A549 (cell line): ENCODE measurements at regions not wholly inside any gene's neighbourhood (a gene's known extent, or its start where the extent isn't known, plus 50 kb on each side); places are given as distances from the start of the nearest gene placed in this dataset.
"Not testable (repeated sequence)": the region's sequence is repeated elsewhere in the genome, so short reads cannot be mapped to it uniquely, and the experiment has no call there.

ENCODE experiments used
- ATAC-seq, 2 experiments: fragments of 200-7000 bp in 1 of 2; fragments of >200 bp in 1 of 2; cut with Nextera tagmentation in 1 of 2; cut with Tn5 transposase in 1 of 2; 3 replicates each; pipeline versions ENCODE4 v1.8.0 to v1.9.1; 2018 to 2020; ENCODE audit warnings: mild to moderate bottlenecking in 1 of 2, moderate library complexity in 1 of 2
- CTCF ChIA-PET: fragments of 300-600 bp; sonication (Branson Sonifier 250); formaldehyde crosslinking; extraction: SDS; loops from one replicate; lab custom pipeline; 2021; ENCODE audit warnings: antibody characterized with exemption, inconsistent platforms; lab: Yijun Ruan, JAX
- POLR2A ChIA-PET: fragments of 350-600 bp; formaldehyde crosslinking; extraction: SDS; loops from one replicate; lab custom pipeline; 2021; ENCODE audit warnings: antibody characterized with exemption, inconsistent platforms; lab: Yijun Ruan, JAX
- DNase-seq, 2 experiments: peaks; one replicate each; pipeline versions ENCODE4 v3.0.0 to v3.0.0-alpha.2; 2011 to 2016; ENCODE audit warnings: low read depth in 1 of 2, low spot score in 1 of 2
- FAIRE-seq: peaks from 2 replicates; lab custom pipeline; 2011; peaks lifted over from hg19 to GRCh38; lab: Jason Lieb, UNC
- H3K27ac ChIP-seq, 2 experiments: fragments of >200 bp; sonication (Bioruptor Twin); formaldehyde crosslinking; 3 replicates each; pipeline ENCODE4 v1.5.1; 2016 to 2017
- H3K4me1 ChIP-seq: fragments of >200 bp; sonication (Bioruptor Twin); formaldehyde crosslinking; 3 replicates; pipeline ENCODE4 v1.6.1; 2016
- H3K4me2 ChIP-seq: fragments of >200 bp; sonication (Bioruptor Twin); formaldehyde crosslinking; 3 replicates; pipeline ENCODE4 v1.6.1; 2016
- H3K4me3 ChIP-seq: fragments of >200 bp; sonication (Bioruptor Twin); formaldehyde crosslinking; 3 replicates; pipeline ENCODE4 v1.5.1; 2016
- H3K9me3 ChIP-seq: fragments of >200 bp; sonication (Bioruptor Twin); formaldehyde crosslinking; 3 replicates; pipeline ENCODE4 v1.6.1; 2016
- BHLHE40 ChIP-seq: IDR thresholded peaks from 2 replicates; pipeline ENCODE4 v1.6.1; 2012; ENCODE audit warnings: low read depth, low read length, inconsistent platforms
- CHD2 ChIP-seq: fragments of 150-350 bp; IDR thresholded peaks from 2 replicates; pipeline ENCODE4 v1.6.1; 2014; ENCODE audit warnings: low read length; ENCODE audit not compliant: partially characterized antibody
- EHF ChIP-seq: fragments of 250-450 bp; sonication (Bioruptor Pico); IDR thresholded peaks from 2 replicates; pipeline ENCODE4 v1.5.0; 2020; ENCODE audit warnings: mild to moderate bottlenecking
- FOSL2 ChIP-seq, 2 experiments: fragments of 450-650 bp in 1 of 2; fragments of >200 bp in 1 of 2; sonication (Bioruptor Twin) in 1 of 2; formaldehyde crosslinking; IDR thresholded peaks; 2 replicates each; pipeline versions ENCODE4 v1.5.0 to v1.6.1; 2016 to 2020; ENCODE audit warnings: mild to moderate bottlenecking in 1 of 2, moderate library complexity in 1 of 2
- FOXS1 ChIP-seq: fragments of 250-450 bp; sonication (Bioruptor Pico); IDR thresholded peaks from 2 replicates; pipeline ENCODE4 v1.5.0; 2020; ENCODE audit warnings: mild to moderate bottlenecking, moderate library complexity
- GATA3 ChIP-seq: IDR thresholded peaks from 2 replicates; pipeline ENCODE4 v1.6.1; 2012; ENCODE audit warnings: borderline replicate concordance
- JUN ChIP-seq, 2 experiments: fragments of >200 bp; sonication (Bioruptor Twin); formaldehyde crosslinking; IDR thresholded peaks; 2 replicates in 1 of 2; 3 replicates in 1 of 2; pipeline ENCODE4 v1.6.1; 2016 to 2017
- KDM5A ChIP-seq: fragments of 200-600 bp; sonication (generic); IDR thresholded peaks from 2 replicates; pipeline ENCODE4 v1.6.1; 2016; ENCODE audit warnings: antibody characterized with exemption, mild to moderate bottlenecking
- MYC ChIP-seq: IDR thresholded peaks from 2 replicates; pipeline ENCODE4 v1.6.1; 2012; ENCODE audit warnings: mild to moderate bottlenecking, inconsistent platforms, low read length, improper control_type of control experiment, borderline replicate concordance
- POLR2A ChIP-seq: IDR thresholded peaks from 2 replicates; pipeline ENCODE4 v1.6.1; 2012; ENCODE audit warnings: mild to moderate bottlenecking, low read length
- POLR2AphosphoS2 ChIP-seq: conservative IDR thresholded peaks from 2 replicates; pipeline ENCODE4 v1.6.1; 2012; ENCODE audit warnings: low read length, improper control_type of control experiment, inconsistent platforms
- RAD21 ChIP-seq, 2 experiments: fragments of >200 bp in 1 of 2; sonication (Bioruptor Twin) in 1 of 2; formaldehyde crosslinking in 1 of 2; IDR thresholded peaks in 1 of 2; conservative IDR thresholded peaks in 1 of 2; 2 replicates in 1 of 2; 3 replicates in 1 of 2; pipeline ENCODE4 v1.6.1; 2012 to 2018; ENCODE audit warnings: inconsistent platforms in 1 of 2
- RCOR1 ChIP-seq: fragments of 150-350 bp; IDR thresholded peaks from 2 replicates; pipeline ENCODE4 v1.6.1; 2014; ENCODE audit warnings: antibody characterized with exemption, low read length, low read depth
- TP53 ChIP-seq: fragments of 250-450 bp; sonication (Bioruptor Pico); IDR thresholded peaks from 2 replicates; pipeline ENCODE4 v1.5.0; 2021; ENCODE audit warnings: mild to moderate bottlenecking, moderate library complexity
- ZC3H11A ChIP-seq: fragments of 450-650 bp; IDR thresholded peaks from 2 replicates; pipeline ENCODE4 v1.6.1; 2014; ENCODE audit warnings: antibody characterized with exemption, mild to moderate bottlenecking
- WGBS: methylation state at CpG from one replicate; pipeline ENCODE4 v1.1.6; 2017; ENCODE audit errors: missing lambda C conversion rate; 5-methylcytosine and 5-hydroxymethylcytosine counted together
- TF ChIP-seq, protein P1 (sequence below): fragments of 150-350 bp; IDR thresholded peaks from 2 replicates; pipeline ENCODE4 v1.6.1; 2014; ENCODE audit warnings: low read depth, mild to moderate bottlenecking, low read length
- TF ChIP-seq, protein P2 (sequence below): IDR thresholded peaks from 2 replicates; pipeline ENCODE4 v1.6.1; 2012; ENCODE audit warnings: low read depth, borderline replicate concordance
- TF ChIP-seq, protein P3 (sequence below): fragments of >200 bp; sonication (Bioruptor Twin); formaldehyde crosslinking; IDR thresholded peaks from 3 replicates; pipeline ENCODE4 v1.5.1; 2016
- TF ChIP-seq, protein P4 (sequence below): fragments of >200 bp; sonication (Bioruptor Twin); formaldehyde crosslinking; IDR thresholded peaks from 3 replicates; pipeline ENCODE4 v1.6.1; 2016

DNA sequence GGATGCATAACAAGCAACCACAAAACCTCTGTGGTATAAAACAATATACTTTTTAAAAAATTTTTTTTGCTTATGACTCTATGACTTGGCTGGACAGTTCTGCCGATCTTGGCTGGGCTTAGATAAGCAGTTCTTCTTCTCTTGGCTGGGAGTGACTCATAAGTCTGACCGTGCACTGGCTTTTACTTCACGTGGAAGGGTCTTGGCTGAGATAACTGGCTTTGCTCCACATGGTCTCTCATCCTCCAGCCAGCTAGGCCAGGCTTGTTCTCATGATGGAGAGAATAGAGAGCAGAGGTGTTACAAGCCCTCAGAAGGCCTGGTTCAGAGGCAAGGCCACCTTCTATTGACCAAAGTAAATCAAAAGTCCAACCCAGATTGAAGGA lies 178.9 kb upstream of the SERPINE2 start:
- DNase-seq (no peak), ATAC-seq (no peak), FAIRE-seq (no peak)
- peaks cover 29% of the 10 kb centered on the region for H3K4me1 ChIP-seq
- peak overlapping the region in 1 of 2 experiments; percentile 14; a peak in 1 of 6 replicates for H3K27ac ChIP-seq
- POLR2A ChIA-PET = no interaction called here
- H3K4me2 ChIP-seq = no peak overlapping the region
- 56% methylated on average over 3 of the region's 3 CpGs for WGBS
- TF ChIP-seq POLR2AphosphoS2 = no peak
- no peak for TF ChIP-seq RAD21 (conservative IDR thresholded peaks at IDR 0.05 in 1 of 2, IDR thresholded peaks at IDR 0.05 in 1 of 2)
- TF ChIP-seq RCOR1 = no peak
- TF ChIP-seq EHF (CRISPR knock-in tag) = no peak
- no peak for TF ChIP-seq BHLHE40
- TF ChIP-seq, protein P1, sequence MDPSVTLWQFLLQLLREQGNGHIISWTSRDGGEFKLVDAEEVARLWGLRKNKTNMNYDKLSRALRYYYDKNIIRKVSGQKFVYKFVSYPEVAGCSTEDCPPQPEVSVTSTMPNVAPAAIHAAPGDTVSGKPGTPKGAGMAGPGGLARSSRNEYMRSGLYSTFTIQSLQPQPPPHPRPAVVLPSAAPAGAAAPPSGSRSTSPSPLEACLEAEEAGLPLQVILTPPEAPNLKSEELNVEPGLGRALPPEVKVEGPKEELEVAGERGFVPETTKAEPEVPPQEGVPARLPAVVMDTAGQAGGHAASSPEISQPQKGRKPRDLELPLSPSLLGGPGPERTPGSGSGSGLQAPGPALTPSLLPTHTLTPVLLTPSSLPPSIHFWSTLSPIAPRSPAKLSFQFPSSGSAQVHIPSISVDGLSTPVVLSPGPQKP = no peak
- TF ChIP-seq CHD2 = no peak
- H3K4me3 ChIP-seq = no peak overlapping the region
- peaks cover 21% of the 10 kb centered on the region; the same call in 2 of the 3 replicates for H3K9me3 ChIP-seq
- CTCF ChIA-PET = interaction anchor here (1.0 kb wide), 1 partner anchor 15 kb away, joined by 3 read pairs; no protein-coding TSS in a partner anchor

DNA sequence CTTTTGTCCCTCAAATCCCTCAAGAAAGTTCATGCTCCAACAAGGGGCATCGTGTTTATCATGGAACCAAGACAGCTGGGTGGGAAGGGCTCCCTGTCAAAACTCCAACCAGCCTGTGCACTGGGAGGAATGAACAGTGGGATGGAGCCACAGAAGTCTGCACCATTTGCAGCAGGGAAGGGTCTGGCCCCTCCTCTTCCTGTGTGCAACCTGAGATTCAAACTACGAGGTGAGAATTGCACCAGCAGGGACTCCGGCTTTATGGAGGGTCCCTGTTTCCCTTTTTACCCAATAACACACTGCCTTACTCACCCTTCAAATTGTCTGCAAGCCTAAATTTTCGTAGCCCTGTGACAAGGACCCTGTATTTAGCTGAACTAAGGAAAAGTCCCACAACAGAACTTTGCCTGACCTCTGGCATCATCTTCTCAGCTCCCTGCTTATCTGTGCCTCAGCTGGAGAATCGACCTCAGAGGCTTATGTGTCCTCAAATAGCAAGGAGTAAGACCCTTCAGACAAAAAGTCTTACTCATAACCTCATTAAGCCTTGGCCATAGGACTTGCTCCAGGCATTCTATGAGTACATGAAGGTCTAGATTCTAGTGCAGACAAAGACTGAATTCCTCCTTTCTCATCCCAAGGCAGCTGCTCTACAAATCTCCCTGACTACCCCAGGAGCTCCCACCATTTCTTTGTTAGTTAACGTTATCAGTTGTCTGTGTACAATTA lies 178.3 kb upstream of the SERPINE2 start:
- DNase-seq (no peak), ATAC-seq (no peak), FAIRE-seq (no peak)
- ChIA-PET POLR2A (no interaction called here), CTCF (interaction anchor here (1.0 kb wide), 1 partner anchor 15 kb away, joined by 3 read pairs; no protein-coding TSS in a partner anchor)
- H3K4me1 ChIP-seq = peaks cover 23% of the 10 kb centered on the region
- no peak overlapping the region for H3K4me2 ChIP-seq
- H3K4me3 ChIP-seq = no peak overlapping the region
- H3K9me3 ChIP-seq = peaks cover 21% of the 10 kb centered on the region; the same call in 2 of the 3 replicates
- TF ChIP-seq GATA3 (no peak), TP53 (no peak), FOSL2 (IDR thresholded peaks at IDR 0.05) (no peak), FOSL2 (CRISPR knock-in tag; IDR thresholded peaks at IDR 0.05) (no peak), JUN (IDR thresholded peaks at IDR 0.05) (no peak), FOXS1 (CRISPR knock-in tag) (no peak), MYC (no peak), ZC3H11A (no peak), KDM5A (no peak), POLR2A (no peak)
- TF ChIP-seq, protein P2, sequence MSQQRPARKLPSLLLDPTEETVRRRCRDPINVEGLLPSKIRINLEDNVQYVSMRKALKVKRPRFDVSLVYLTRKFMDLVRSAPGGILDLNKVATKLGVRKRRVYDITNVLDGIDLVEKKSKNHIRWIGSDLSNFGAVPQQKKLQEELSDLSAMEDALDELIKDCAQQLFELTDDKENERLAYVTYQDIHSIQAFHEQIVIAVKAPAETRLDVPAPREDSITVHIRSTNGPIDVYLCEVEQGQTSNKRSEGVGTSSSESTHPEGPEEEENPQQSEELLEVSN = no peak
- TF ChIP-seq, protein P3, sequence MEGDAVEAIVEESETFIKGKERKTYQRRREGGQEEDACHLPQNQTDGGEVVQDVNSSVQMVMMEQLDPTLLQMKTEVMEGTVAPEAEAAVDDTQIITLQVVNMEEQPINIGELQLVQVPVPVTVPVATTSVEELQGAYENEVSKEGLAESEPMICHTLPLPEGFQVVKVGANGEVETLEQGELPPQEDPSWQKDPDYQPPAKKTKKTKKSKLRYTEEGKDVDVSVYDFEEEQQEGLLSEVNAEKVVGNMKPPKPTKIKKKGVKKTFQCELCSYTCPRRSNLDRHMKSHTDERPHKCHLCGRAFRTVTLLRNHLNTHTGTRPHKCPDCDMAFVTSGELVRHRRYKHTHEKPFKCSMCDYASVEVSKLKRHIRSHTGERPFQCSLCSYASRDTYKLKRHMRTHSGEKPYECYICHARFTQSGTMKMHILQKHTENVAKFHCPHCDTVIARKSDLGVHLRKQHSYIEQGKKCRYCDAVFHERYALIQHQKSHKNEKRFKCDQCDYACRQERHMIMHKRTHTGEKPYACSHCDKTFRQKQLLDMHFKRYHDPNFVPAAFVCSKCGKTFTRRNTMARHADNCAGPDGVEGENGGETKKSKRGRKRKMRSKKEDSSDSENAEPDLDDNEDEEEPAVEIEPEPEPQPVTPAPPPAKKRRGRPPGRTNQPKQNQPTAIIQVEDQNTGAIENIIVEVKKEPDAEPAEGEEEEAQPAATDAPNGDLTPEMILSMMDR = no peak
- TF ChIP-seq, protein P4, sequence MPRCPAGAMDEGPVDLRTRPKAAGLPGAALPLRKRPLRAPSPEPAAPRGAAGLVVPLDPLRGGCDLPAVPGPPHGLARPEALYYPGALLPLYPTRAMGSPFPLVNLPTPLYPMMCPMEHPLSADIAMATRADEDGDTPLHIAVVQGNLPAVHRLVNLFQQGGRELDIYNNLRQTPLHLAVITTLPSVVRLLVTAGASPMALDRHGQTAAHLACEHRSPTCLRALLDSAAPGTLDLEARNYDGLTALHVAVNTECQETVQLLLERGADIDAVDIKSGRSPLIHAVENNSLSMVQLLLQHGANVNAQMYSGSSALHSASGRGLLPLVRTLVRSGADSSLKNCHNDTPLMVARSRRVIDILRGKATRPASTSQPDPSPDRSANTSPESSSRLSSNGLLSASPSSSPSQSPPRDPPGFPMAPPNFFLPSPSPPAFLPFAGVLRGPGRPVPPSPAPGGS = no peak
- no peak overlapping the region for H3K27ac ChIP-seq
- 73% methylated on average over 6 of the region's 6 CpGs for WGBS

DNA sequence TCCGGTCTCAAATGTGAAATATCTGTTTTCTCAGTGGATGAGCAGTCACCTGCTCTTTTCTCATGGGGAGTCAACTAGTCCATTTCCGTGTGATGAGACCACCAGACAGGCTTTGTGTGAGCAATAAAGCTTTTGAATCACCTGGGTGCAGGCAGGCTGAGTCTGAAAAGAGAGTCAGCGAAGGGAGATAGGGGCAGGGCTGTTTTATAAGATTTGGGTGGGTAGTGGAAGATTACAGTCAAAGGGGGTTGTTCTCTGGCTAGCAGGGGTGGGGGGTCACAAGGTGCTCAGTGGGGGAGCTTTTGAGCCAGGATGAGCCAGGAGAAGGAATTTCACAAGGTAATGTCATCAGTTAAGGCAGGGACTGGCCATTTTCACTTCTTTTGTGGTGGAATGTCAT lies 176.5 kb upstream of the SERPINE2 start:
- DNase-seq, CTCF ChIA-PET, H3K4me3 ChIP-seq, H3K27ac ChIP-seq, FAIRE-seq, POLR2A ChIA-PET, ATAC-seq, H3K4me2 ChIP-seq: not testable (repeated sequence)
- Histone ChIP-seq H3K4me1 (peaks cover 11% of the 10 kb centered on the region), H3K9me3 (peaks cover 21% of the 10 kb centered on the region; the same call in 2 of the 3 replicates)
- 85% methylated on average over 3 of the region's 3 CpGs for WGBS
